Forelimb muscle (tissue), 1 donor: ENCODE measurements at regions not wholly inside any gene's neighbourhood (a gene's known extent, or its start where the extent isn't known, plus 50 kb on each side); places are given as distances from the start of the nearest gene placed in this dataset.

Experiments used
- DNase-seq: peaks from one replicate; pipeline ENCODE4 v3.0.0-alpha.2; 2013; ENCODE audit warnings: low read depth

GRCh38 chr13:47337781-47338507 is 441.1 kb upstream of the HTR2A start:
- DNase-seq = no peak

DNA sequence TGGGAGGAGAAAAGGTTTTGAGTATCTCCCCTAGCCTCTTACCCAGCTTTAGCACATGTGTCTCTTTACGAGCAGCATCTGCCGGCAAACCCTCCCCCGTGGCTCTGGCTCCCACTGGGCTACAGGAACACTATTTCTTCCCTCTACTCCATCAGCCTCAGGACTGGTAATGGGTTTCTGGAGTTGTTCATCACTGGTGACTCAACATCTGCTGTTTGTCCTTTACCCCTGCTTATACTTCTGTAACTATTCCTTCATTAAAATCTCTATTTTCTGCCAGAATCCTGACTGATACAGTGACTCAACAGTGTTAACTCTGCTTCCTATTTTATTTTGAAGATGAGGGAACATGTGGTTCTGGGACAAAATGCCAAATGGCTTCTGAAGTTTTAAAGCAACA is 437.3 kb upstream of the HTR2A start:
- no peak for DNase-seq

GRCh38 chr13:47332149-47332548 is 435.3 kb upstream of the HTR2A start:
- no peak for DNase-seq

DNA sequence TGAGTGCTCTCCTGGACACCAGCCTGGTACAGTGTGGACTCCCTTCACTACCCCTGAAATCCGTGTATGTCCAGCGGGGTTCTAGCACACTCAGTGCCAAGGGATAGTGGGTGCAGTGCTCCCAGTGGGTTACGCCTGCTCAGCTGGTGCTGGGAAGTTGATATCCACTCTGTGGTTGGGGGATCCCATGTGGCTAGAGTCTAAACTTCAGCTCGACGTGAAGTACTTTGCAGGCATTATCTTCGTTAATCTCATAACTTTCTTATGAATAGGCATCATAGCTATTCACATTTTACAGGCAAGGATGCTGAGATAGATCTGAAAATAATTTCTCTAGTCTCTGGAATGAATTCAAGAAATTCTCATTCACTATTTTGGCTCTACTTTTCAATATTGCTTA is 433.2 kb upstream of the HTR2A start:
- DNase-seq = no peak

GRCh38 chr13:47327861-47328260 is 431.0 kb upstream of the HTR2A start:
- no peak for DNase-seq

DNA sequence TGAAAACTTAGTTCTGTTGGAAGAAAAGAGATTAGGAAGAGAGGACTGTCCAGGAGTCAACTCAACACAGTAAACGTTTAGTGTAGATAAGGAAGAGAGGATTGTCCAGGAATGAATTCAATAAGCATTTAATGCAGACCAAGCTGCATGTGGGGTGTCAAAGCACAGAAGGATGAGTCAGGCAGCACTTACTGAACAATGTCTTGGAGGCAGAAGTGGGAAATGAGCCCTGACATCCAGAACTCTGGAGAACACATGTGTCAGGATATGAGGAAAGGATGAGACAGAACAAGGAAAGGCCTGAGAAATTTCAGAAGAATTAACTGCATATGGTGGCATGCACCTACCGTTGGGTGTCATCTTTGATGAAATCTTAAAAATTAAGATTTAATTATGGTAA is 429.2 kb upstream of the HTR2A start:
- no peak for DNase-seq

GRCh38 chr13:47317356-47317755 is 420.5 kb upstream of the HTR2A start:
- DNase-seq = no peak

DNA sequence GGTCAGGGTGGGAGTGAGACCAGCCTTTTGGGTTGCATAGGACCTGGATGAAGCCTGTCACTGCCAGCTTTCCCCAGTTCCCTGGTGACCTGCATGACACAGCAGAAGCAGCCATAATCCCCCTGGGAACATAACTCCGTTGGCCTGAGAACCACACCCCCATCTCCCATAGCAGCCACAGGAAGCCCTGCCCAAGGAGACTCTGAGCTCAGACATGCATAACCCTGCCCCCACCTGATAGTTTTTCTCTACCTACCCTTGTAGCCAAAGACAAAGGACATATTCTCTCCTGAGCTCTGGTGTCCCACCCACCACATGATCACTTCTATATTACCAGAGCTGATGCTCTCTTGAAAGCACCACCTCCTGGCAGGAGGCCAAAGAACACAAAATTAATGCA is 413.5 kb upstream of the HTR2A start:
- DNase-seq = no peak

- DNase-seq = no peak
These were observed 410.1 kb upstream of the HTR2A start for GRCh38 chr13:47306991-47307390.

DNA sequence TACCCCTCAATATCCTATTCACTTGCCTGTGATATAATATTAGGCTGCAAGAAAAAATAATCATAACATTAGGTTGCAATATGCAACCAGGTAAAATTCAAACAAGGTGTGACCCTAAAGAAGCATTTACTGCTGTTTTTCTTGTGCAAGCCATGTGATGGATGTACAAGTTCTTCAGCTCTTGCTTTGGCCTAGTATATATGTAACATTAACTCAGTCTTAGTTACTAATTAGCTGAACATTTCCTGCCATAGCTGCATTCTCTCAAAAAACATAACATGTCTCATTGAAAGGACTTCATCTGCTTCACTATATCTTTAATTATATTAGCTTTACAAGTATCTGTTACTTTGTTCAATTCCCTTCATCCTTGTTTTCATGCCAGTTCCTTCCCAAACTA is 406.8 kb upstream of the HTR2A start:
- DNase-seq = no peak

DNA sequence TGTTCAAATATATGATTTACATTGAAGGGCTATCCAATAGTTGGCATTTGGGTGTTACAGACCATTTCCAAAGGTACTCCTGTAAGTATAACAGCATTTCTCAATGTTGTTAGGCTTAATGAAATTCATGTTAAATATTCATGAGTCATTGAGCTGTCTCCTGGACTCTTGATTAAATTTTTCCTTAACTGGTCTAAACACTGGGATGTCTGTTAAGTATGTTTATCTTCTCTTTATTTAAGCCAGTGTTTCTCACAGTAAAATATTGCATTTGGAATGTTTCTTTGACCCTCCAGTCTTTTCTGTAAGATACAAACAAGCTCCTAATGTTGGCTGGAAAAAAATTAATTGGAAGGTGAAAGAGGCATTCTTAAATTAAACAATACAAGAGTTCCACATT is 402.5 kb upstream of the HTR2A start:
- DNase-seq = no peak

DNA sequence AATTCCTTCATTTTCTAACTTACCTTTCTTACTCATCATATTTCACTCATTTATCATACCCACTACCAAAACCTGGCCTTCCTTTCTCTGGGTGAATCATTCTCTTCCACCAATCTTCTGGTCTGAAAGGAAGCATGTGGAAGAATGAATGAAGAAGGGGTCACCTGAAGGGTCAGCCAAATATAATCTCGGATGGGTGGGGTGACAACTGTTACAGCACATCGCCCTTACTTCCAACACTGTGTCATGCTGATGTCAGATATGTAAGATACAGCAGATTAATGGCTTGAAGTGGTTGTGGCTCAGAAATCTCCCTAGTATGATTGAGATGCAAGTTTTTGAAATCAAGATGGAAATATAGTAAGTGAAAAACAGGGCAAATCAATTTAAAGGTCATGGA is 401.7 kb upstream of the HTR2A start:
- no peak for DNase-seq

- DNase-seq = no peak
These were observed 397.8 kb upstream of the HTR2A start for GRCh38 chr13:47294691-47295090.

- no peak for DNase-seq
These were observed 394.3 kb upstream of the HTR2A start for GRCh38 chr13:47291107-47291656.

GRCh38 chr13:47289567-47289966 is 392.7 kb upstream of the HTR2A start:
- DNase-seq = no peak

DNA sequence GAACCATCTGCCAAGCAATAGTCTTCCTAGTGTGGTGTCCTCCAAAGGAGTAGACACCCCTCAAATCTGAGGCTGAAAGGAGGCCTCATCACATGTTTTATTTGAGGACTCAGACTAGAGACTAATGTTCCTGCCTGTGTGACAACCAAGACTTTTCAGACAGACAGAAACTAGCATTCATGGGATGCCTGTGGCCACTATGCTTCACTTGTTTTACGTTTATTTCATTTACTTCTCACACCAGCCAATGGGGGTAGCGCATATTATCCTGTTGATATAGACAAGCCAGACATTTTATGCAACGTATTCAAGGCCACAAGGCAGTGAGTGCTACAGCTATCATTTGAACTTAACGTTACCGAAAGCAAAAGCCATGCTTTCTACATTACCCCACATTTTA is 391.7 kb upstream of the HTR2A start:
- no peak for DNase-seq

DNA sequence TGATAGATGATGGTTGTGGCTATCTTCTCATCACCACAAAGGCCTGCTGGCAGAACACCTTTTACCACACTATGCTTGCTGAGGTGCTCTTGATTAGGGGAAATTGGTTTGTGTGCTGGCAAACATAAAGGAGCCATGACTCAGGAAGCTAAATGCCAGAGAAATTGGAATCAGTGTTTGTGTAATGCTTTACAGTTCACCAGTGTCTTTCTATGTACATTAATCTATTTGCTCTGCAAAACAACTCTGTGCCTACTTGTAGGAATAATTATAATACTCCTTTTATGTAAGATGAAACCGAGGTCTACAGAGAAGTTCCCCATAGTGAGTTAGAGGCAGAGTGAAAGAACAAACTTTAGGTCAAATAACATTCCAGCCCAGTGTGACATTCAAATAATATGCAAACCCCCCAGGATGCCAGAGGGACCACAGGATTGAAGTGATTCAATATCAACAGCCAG is 390.5 kb upstream of the HTR2A start:
- DNase-seq = no peak

DNA sequence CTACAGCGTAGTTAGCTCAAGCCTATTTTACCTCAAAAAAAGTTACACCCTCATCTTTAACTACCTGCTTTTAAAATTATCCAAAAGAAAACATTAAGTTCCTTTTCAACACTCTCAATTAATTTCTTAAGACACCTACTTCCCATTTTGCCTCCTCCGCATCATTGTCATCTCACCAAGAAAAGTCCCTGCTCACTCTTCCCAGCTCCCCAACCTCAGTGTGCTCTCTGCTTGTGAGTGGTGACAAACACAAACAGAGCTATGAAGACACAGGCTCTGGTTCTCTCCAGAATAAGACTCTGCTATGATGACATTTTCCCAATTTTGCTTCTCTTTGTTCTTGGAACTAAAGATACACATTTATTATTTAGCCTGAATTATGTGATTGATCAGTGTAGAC is 385.1 kb upstream of the HTR2A start:
- DNase-seq = no peak

- DNase-seq = no peak
These were observed 383.1 kb upstream of the HTR2A start for GRCh38 chr13:47279920-47280319.

GRCh38 chr13:47277774-47278173 is 380.9 kb upstream of the HTR2A start:
- DNase-seq = no peak

GRCh38 chr13:47268270-47268669 is 371.4 kb upstream of the HTR2A start:
- no peak for DNase-seq

- no peak for DNase-seq
These were observed 361.5 kb upstream of the HTR2A start for GRCh38 chr13:47258384-47258783.

DNA sequence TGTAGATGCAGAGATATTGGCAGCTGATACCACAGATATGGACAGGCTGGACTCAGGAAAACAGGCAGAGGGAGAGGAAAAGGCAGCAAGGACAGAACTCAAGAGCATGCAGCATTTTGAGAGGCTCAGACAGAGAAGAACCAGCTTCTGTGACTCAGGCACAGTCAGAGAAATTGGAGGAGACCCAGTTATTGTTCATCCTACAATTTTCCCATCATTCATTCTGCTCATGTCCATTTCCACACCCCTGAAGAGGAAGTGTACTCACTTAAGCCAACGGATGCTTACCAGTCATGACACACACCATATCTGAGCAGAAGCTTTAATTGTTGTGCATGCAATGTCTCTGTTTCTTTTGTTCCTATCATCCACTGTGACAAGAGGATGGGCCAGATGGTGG is 359.8 kb upstream of the HTR2A start:
- DNase-seq = no peak

GRCh38 chr13:47252627-47253026 is 355.8 kb upstream of the HTR2A start:
- DNase-seq = no peak
